ENCODE measurements at regions not wholly inside any gene's neighbourhood (a gene's known extent, or its start where the extent isn't known, plus 50 kb on each side); places are given as distances from the start of the nearest gene placed in this dataset.
A peak's percentile ranks its signal among the peaks of the same experiment; 100 is the strongest.

- Histone ChIP-seq H3K36me3 (ENCODE audit: control insufficient read depth in 3 of 3, insufficient read depth in 3 of 3, low read length in 3 of 3) (no peaks in the 10 kb centered on the region), H3K9ac (ENCODE audit: low read depth in 1 of 3, low read length in 3 of 3) (no peak overlapping the region), H3K27me3 (ENCODE audit: control insufficient read depth in 3 of 3, insufficient read depth in 3 of 3, low read length in 3 of 3) (no peaks in the 10 kb centered on the region), H3K4me3 (ENCODE audit: low read length in 3 of 3) (no peak overlapping the region), H3K9me3 (ENCODE audit: control insufficient read depth in 3 of 3, low read length in 3 of 3) (no peaks in the 10 kb centered on the region), H3K4me1 (ENCODE audit: control insufficient read depth in 3 of 3, insufficient read depth in 3 of 3, low read length in 3 of 3) (no peaks in the 10 kb centered on the region), H3K27ac (ENCODE audit: low read depth, low read length) (no peak overlapping the region)
These were observed 877.8 kb downstream of the EPHA7 start for GRCh38 chr6:92541448-92542060.

DNA sequence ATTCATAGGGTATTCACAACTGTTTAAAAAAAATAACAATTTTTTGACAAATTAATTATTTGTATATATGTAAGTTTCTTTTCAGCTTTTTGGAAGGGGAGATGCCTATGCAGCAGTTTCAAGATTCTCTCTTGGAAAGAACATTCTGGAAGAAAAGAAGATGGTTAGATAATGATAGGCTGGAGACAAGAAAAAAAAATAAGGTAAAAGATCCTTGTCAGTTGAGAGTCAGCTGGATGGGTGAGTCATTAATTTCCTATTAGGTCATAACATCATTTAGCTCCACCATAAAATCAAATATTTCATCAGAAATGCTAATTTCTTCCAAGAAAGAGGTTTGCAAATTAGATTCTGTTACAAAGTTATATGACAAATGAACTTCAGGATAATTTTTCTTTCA is 880.4 kb downstream of the EPHA7 start:
- no peak overlapping the region for H3K4me3 ChIP-seq (ENCODE audit: low read length in 3 of 3)
- no peak overlapping the region for H3K9ac ChIP-seq (ENCODE audit: low read depth in 1 of 3, low read length in 3 of 3)
- H3K36me3 ChIP-seq (ENCODE audit: control insufficient read depth in 3 of 3, insufficient read depth in 3 of 3, low read length in 3 of 3): no peaks in the 10 kb centered on the region
- no peaks in the 10 kb centered on the region for H3K9me3 ChIP-seq (ENCODE audit: control insufficient read depth in 3 of 3, low read length in 3 of 3)
- peak overlapping the region; percentile 22 for H3K27ac ChIP-seq (ENCODE audit: low read depth, low read length)
- H3K27me3 ChIP-seq (ENCODE audit: control insufficient read depth in 3 of 3, insufficient read depth in 3 of 3, low read length in 3 of 3): no peaks in the 10 kb centered on the region
- no peaks in the 10 kb centered on the region for H3K4me1 ChIP-seq (ENCODE audit: control insufficient read depth in 3 of 3, insufficient read depth in 3 of 3, low read length in 3 of 3)

GRCh38 chr6:92538275-92538674 is 881.1 kb downstream of the EPHA7 start:
- Histone ChIP-seq H3K9ac (ENCODE audit: low read depth in 1 of 3, low read length in 3 of 3) (no peak overlapping the region), H3K4me3 (ENCODE audit: low read length in 3 of 3) (no peak overlapping the region), H3K4me1 (ENCODE audit: control insufficient read depth in 3 of 3, insufficient read depth in 3 of 3, low read length in 3 of 3) (no peaks in the 10 kb centered on the region), H3K36me3 (ENCODE audit: control insufficient read depth in 3 of 3, insufficient read depth in 3 of 3, low read length in 3 of 3) (no peaks in the 10 kb centered on the region), H3K9me3 (ENCODE audit: control insufficient read depth in 3 of 3, low read length in 3 of 3) (no peaks in the 10 kb centered on the region), H3K27me3 (ENCODE audit: control insufficient read depth in 3 of 3, insufficient read depth in 3 of 3, low read length in 3 of 3) (no peaks in the 10 kb centered on the region), H3K27ac (ENCODE audit: low read depth, low read length) (peak overlapping the region; percentile 22)

DNA sequence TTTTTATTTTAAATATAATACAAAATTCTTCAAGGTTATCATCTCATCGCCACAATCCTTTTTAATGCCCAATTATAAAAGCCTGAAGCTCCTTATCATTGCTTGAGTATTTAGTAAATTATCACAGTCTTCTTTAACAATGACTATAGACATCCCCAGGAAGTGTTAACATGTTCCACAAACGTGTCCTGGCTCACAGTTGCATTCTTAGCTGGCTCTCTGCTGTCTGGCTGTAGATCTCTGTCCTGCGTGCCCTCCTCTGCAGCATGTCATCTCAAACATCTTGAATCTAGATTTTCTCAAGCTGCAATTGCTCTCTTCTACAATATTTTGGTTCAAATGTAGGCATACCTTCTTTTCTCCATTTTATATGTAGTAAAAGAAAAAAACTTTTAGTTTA is 885.2 kb downstream of the EPHA7 start:
- no peaks in the 10 kb centered on the region for H3K9me3 ChIP-seq (ENCODE audit: control insufficient read depth in 3 of 3, low read length in 3 of 3)
- H3K27ac ChIP-seq (ENCODE audit: low read depth, low read length): no peak overlapping the region
- no peaks in the 10 kb centered on the region for H3K27me3 ChIP-seq (ENCODE audit: control insufficient read depth in 3 of 3, insufficient read depth in 3 of 3, low read length in 3 of 3)
- H3K4me3 ChIP-seq (ENCODE audit: low read length in 3 of 3): no peak overlapping the region
- H3K9ac ChIP-seq (ENCODE audit: low read depth in 1 of 3, low read length in 3 of 3): no peak overlapping the region
- H3K4me1 ChIP-seq (ENCODE audit: control insufficient read depth in 3 of 3, insufficient read depth in 3 of 3, low read length in 3 of 3): no peaks in the 10 kb centered on the region
- no peaks in the 10 kb centered on the region for H3K36me3 ChIP-seq (ENCODE audit: control insufficient read depth in 3 of 3, insufficient read depth in 3 of 3, low read length in 3 of 3)

GRCh38 chr6:92522589-92522988 is 896.8 kb downstream of the EPHA7 start:
- Histone ChIP-seq H3K27me3 (ENCODE audit: control insufficient read depth in 3 of 3, insufficient read depth in 3 of 3, low read length in 3 of 3) (no peaks in the 10 kb centered on the region), H3K4me3 (ENCODE audit: low read length in 3 of 3) (no peak overlapping the region), H3K4me1 (ENCODE audit: control insufficient read depth in 3 of 3, insufficient read depth in 3 of 3, low read length in 3 of 3) (no peaks in the 10 kb centered on the region), H3K36me3 (ENCODE audit: control insufficient read depth in 3 of 3, insufficient read depth in 3 of 3, low read length in 3 of 3) (no peaks in the 10 kb centered on the region), H3K9ac (ENCODE audit: low read depth in 1 of 3, low read length in 3 of 3) (no peak overlapping the region), H3K27ac (ENCODE audit: low read depth, low read length) (no peak overlapping the region), H3K9me3 (ENCODE audit: control insufficient read depth in 3 of 3, low read length in 3 of 3) (peaks cover 0 to 2% (median 0%) of the 10 kb centered on the region in 3 donors)

DNA sequence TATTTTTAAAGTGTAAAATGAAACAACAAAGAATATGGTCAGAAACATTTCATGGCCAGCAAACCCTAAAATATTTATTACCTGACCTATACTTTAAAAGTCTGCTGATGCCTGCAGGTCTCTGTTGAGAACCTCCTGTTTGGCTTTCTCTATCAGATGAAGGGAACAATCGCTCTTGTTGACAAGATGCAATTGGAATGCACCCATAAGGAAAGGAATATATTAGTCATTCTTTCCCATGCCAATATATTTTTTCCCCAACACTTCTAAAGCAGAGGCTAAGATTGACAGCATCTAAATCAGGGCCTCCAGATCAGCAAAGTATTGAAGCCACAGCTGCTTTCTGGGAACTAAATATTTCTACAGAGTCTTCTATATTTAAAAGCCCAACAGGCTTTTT is 897.8 kb downstream of the EPHA7 start:
- H3K4me3 ChIP-seq (ENCODE audit: low read length in 3 of 3): no peak overlapping the region
- H3K9me3 ChIP-seq (ENCODE audit: control insufficient read depth in 3 of 3, low read length in 3 of 3): peaks cover 0 to 2% (median 0%) of the 10 kb centered on the region in 3 donors
- no peaks in the 10 kb centered on the region for H3K4me1 ChIP-seq (ENCODE audit: control insufficient read depth in 3 of 3, insufficient read depth in 3 of 3, low read length in 3 of 3)
- no peak overlapping the region for H3K9ac ChIP-seq (ENCODE audit: low read depth in 1 of 3, low read length in 3 of 3)
- no peaks in the 10 kb centered on the region for H3K36me3 ChIP-seq (ENCODE audit: control insufficient read depth in 3 of 3, insufficient read depth in 3 of 3, low read length in 3 of 3)
- H3K27ac ChIP-seq (ENCODE audit: low read depth, low read length): no peak overlapping the region
- no peaks in the 10 kb centered on the region for H3K27me3 ChIP-seq (ENCODE audit: control insufficient read depth in 3 of 3, insufficient read depth in 3 of 3, low read length in 3 of 3)

GRCh38 chr6:92510137-92510536 is 909.2 kb downstream of the EPHA7 start:
- H3K9me3 ChIP-seq (ENCODE audit: control insufficient read depth in 3 of 3, low read length in 3 of 3): no peaks in the 10 kb centered on the region
- H3K4me1 ChIP-seq (ENCODE audit: control insufficient read depth in 3 of 3, insufficient read depth in 3 of 3, low read length in 3 of 3): no peaks in the 10 kb centered on the region
- no peak overlapping the region for H3K9ac ChIP-seq (ENCODE audit: low read depth in 1 of 3, low read length in 3 of 3)
- H3K27me3 ChIP-seq (ENCODE audit: control insufficient read depth in 3 of 3, insufficient read depth in 3 of 3, low read length in 3 of 3): no peaks in the 10 kb centered on the region
- H3K4me3 ChIP-seq (ENCODE audit: low read length in 3 of 3): no peak overlapping the region
- H3K27ac ChIP-seq (ENCODE audit: low read depth, low read length): no peak overlapping the region
- H3K36me3 ChIP-seq (ENCODE audit: control insufficient read depth in 3 of 3, insufficient read depth in 3 of 3, low read length in 3 of 3): no peaks in the 10 kb centered on the region

DNA sequence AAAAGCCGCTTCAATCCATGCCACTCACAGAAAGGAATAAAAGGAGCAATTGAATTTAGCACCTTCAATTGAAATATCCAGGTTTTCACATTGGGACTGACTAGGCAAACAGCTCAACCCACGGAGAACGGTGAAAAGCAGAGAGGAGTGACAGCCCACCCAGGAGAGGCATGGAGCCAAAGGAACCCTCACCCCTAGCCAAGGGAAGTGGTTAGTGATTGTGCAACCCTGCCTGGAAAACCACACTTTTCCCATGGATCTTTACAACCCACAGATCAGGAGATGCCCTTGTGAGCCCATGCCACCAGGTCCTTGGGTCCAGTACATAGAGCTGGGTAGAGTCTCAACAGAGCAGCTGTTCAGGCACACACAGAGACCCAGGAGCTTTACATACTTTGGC is 911.8 kb downstream of the EPHA7 start:
- H3K9ac ChIP-seq (ENCODE audit: low read depth in 1 of 3, low read length in 3 of 3): no peak overlapping the region
- no peak overlapping the region for H3K4me3 ChIP-seq (ENCODE audit: low read length in 3 of 3)
- H3K36me3 ChIP-seq (ENCODE audit: control insufficient read depth in 3 of 3, insufficient read depth in 3 of 3, low read length in 3 of 3): no peaks in the 10 kb centered on the region
- H3K27me3 ChIP-seq (ENCODE audit: control insufficient read depth in 3 of 3, insufficient read depth in 3 of 3, low read length in 3 of 3): no peaks in the 10 kb centered on the region
- H3K27ac ChIP-seq (ENCODE audit: low read depth, low read length): no peak overlapping the region
- H3K4me1 ChIP-seq (ENCODE audit: control insufficient read depth in 3 of 3, insufficient read depth in 3 of 3, low read length in 3 of 3): no peaks in the 10 kb centered on the region
- H3K9me3 ChIP-seq (ENCODE audit: control insufficient read depth in 3 of 3, low read length in 3 of 3): no peaks in the 10 kb centered on the region

- Histone ChIP-seq H3K4me3 (ENCODE audit: low read length in 3 of 3) (no peak overlapping the region), H3K9ac (ENCODE audit: low read depth in 1 of 3, low read length in 3 of 3) (no peak overlapping the region), H3K4me1 (ENCODE audit: control insufficient read depth in 3 of 3, insufficient read depth in 3 of 3, low read length in 3 of 3) (no peaks in the 10 kb centered on the region), H3K36me3 (ENCODE audit: control insufficient read depth in 3 of 3, insufficient read depth in 3 of 3, low read length in 3 of 3) (no peaks in the 10 kb centered on the region), H3K27ac (ENCODE audit: low read depth, low read length) (no peak overlapping the region), H3K9me3 (ENCODE audit: control insufficient read depth in 3 of 3, low read length in 3 of 3) (no peaks in the 10 kb centered on the region), H3K27me3 (ENCODE audit: control insufficient read depth in 3 of 3, insufficient read depth in 3 of 3, low read length in 3 of 3) (no peaks in the 10 kb centered on the region)
These were observed 914.9 kb downstream of the EPHA7 start for GRCh38 chr6:92504509-92504908.

DNA sequence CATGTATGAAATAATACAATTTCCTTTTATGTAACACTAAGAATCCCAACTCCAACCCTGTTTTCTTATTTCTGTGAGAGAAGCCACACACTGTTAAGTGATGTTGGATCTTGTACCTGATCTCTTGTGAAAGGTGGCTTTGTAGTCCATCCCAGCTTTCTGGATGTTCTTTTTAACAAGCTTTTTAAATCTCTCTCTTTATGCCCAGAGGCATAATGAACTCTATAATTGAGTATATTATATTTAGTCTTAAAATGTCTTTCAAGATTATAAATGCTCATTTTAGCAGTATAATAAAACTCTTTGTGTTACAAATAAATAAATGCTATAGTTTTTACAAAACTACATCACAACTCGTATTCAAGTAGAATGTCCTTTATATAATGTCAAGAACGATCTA is 922.1 kb downstream of the EPHA7 start:
- Histone ChIP-seq H3K4me1 (ENCODE audit: control insufficient read depth in 3 of 3, insufficient read depth in 3 of 3, low read length in 3 of 3) (no peaks in the 10 kb centered on the region), H3K36me3 (ENCODE audit: control insufficient read depth in 3 of 3, insufficient read depth in 3 of 3, low read length in 3 of 3) (no peaks in the 10 kb centered on the region), H3K9ac (ENCODE audit: low read depth in 1 of 3, low read length in 3 of 3) (no peak overlapping the region), H3K27ac (ENCODE audit: low read depth, low read length) (no peak overlapping the region), H3K4me3 (ENCODE audit: low read length in 3 of 3) (no peak overlapping the region), H3K9me3 (ENCODE audit: control insufficient read depth in 3 of 3, low read length in 3 of 3) (no peaks in the 10 kb centered on the region), H3K27me3 (ENCODE audit: control insufficient read depth in 3 of 3, insufficient read depth in 3 of 3, low read length in 3 of 3) (no peaks in the 10 kb centered on the region)

- Histone ChIP-seq H3K4me1 (ENCODE audit: control insufficient read depth in 3 of 3, insufficient read depth in 3 of 3, low read length in 3 of 3) (no peaks in the 10 kb centered on the region), H3K4me3 (ENCODE audit: low read length in 3 of 3) (no peak overlapping the region), H3K36me3 (ENCODE audit: control insufficient read depth in 3 of 3, insufficient read depth in 3 of 3, low read length in 3 of 3) (no peaks in the 10 kb centered on the region), H3K9ac (ENCODE audit: low read depth in 1 of 3, low read length in 3 of 3) (no peak overlapping the region), H3K27me3 (ENCODE audit: control insufficient read depth in 3 of 3, insufficient read depth in 3 of 3, low read length in 3 of 3) (no peaks in the 10 kb centered on the region), H3K27ac (ENCODE audit: low read depth, low read length) (no peak overlapping the region), H3K9me3 (ENCODE audit: control insufficient read depth in 3 of 3, low read length in 3 of 3) (no peaks in the 10 kb centered on the region)
These were observed 922.8 kb downstream of the EPHA7 start for GRCh38 chr6:92496527-92496926.

Data from skeletal muscle tissue (tissue), 3 donors.